ENCODE measurements at regions not wholly inside any gene's neighbourhood (a gene's known extent, or its start where the extent isn't known, plus 50 kb on each side); places are given as distances from the start of the nearest gene placed in this dataset.
"Not testable (repeated sequence)": the region's sequence is repeated elsewhere in the genome, so short reads cannot be mapped to it uniquely, and the experiment has no call there.

GRCh38 chr2:175684466-175684865 is 317.6 kb downstream of the LNPK start:
- no peak for DNase-seq

- DNase-seq: no peak
Observed at GRCh38 chr2:175679728-175680127, 322.3 kb downstream of the LNPK start.

- DNase-seq: no peak
Observed at GRCh38 chr2:175679231-175679630, 322.8 kb downstream of the LNPK start.

- DNase-seq: no peak
Observed at GRCh38 chr2:175677880-175678279, 324.2 kb downstream of the LNPK start.

GRCh38 chr2:175676813-175677212 is 325.3 kb downstream of the LNPK start:
- no peak for DNase-seq

GRCh38 chr2:175668804-175669203 is 333.3 kb downstream of the LNPK start:
- not testable (repeated sequence) for DNase-seq

GRCh38 chr2:175662335-175662734 is 339.7 kb downstream of the LNPK start:
- DNase-seq: no peak

GRCh38 chr2:175648577-175649063 is 353.4 kb downstream of the LNPK start:
- DNase-seq: no peak

- peak; percentile 90 for DNase-seq
Observed at GRCh38 chr2:175647058-175647457, 355.0 kb downstream of the LNPK start.

GRCh38 chr2:175640655-175641054 is 361.4 kb downstream of the LNPK start:
- no peak for DNase-seq

- DNase-seq: no peak
Observed at GRCh38 chr2:175633227-175633626, 368.8 kb downstream of the LNPK start.

- peak; percentile 11 for DNase-seq
Observed at GRCh38 chr2:175631245-175631623, 370.8 kb downstream of the LNPK start.

- peak; percentile 26 for DNase-seq
Observed at GRCh38 chr2:175630280-175631244, 371.5 kb downstream of the LNPK start.

GRCh38 chr2:175628243-175628642 is 373.8 kb downstream of the LNPK start:
- no peak for DNase-seq

GRCh38 chr2:175627405-175627804 is 374.7 kb downstream of the LNPK start:
- DNase-seq: peak; percentile 10

- no peak for DNase-seq
Observed at GRCh38 chr2:175626796-175627195, 375.3 kb downstream of the LNPK start.

- DNase-seq: peak; percentile 69
Observed at GRCh38 chr2:175624785-175625184, 377.3 kb downstream of the LNPK start.

- peak; percentile 74 for DNase-seq
Observed at GRCh38 chr2:175624211-175624761, 377.8 kb downstream of the LNPK start.

GRCh38 chr2:175621821-175622220 is 380.2 kb downstream of the LNPK start:
- no peak for DNase-seq

GRCh38 chr2:175620106-175620505 is 382.0 kb downstream of the LNPK start:
- peak; percentile 70 for DNase-seq

GRCh38 chr2:175619179-175620045 is 382.7 kb downstream of the LNPK start:
- DNase-seq: no peak

GRCh38 chr2:175612280-175612679 is 389.8 kb downstream of the LNPK start:
- DNase-seq: no peak
